ENCODE measurements at regions not wholly inside any gene's neighbourhood (a gene's known extent, or its start where the extent isn't known, plus 50 kb on each side); places are given as distances from the start of the nearest gene placed in this dataset.

DNA sequence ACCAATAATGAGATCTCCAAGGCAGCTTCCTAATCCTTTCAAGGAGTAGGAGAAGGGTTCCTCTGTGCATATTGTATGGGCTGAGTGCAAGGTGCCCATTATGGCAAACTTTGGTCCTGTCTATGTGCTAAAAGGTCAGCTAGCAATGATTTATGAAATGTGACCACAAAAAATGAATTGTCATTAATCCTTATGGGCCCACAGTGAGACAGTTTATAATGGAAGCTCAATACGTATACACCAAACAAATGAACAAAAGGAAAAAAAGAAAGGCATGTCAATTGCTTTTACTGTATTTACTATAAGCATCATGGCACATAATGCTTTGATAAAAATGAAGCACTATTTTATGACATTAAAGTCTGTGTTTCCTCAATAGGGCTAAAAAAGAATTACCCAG lies 54.5 kb downstream of the ELAPOR2 start:
- TF ChIP-seq POLR2A (IDR thresholded peaks at IDR 0.05; ENCODE audit: borderline replicate concordance, extremely low read depth, insufficient read depth, insufficient read length) (no peak), CBX3 (IDR thresholded peaks at IDR 0.05; ENCODE audit: low read depth) (no peak), YY1 (IDR thresholded peaks at IDR 0.05; ENCODE audit: extremely low read depth, insufficient replicate concordance, low read depth, low read length) (no peak), POLR2AphosphoS5 (IDR thresholded peaks at IDR 0.05; ENCODE audit: low read depth, low read length) (no peak), MAX (IDR thresholded peaks at IDR 0.05) (no peak), FOSL1 (IDR thresholded peaks at IDR 0.05; ENCODE audit: low read depth) (no peak)
- TF ChIP-seq, protein P1, sequence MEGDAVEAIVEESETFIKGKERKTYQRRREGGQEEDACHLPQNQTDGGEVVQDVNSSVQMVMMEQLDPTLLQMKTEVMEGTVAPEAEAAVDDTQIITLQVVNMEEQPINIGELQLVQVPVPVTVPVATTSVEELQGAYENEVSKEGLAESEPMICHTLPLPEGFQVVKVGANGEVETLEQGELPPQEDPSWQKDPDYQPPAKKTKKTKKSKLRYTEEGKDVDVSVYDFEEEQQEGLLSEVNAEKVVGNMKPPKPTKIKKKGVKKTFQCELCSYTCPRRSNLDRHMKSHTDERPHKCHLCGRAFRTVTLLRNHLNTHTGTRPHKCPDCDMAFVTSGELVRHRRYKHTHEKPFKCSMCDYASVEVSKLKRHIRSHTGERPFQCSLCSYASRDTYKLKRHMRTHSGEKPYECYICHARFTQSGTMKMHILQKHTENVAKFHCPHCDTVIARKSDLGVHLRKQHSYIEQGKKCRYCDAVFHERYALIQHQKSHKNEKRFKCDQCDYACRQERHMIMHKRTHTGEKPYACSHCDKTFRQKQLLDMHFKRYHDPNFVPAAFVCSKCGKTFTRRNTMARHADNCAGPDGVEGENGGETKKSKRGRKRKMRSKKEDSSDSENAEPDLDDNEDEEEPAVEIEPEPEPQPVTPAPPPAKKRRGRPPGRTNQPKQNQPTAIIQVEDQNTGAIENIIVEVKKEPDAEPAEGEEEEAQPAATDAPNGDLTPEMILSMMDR (IDR thresholded peaks at IDR 0.05 in 2 of 3, conservative IDR thresholded peaks at IDR 0.05 in 1 of 3; ENCODE audit: borderline replicate concordance in 1 of 3, insufficient read depth in 1 of 3, low read depth in 2 of 3, low read length in 2 of 3) = no peak
- TF ChIP-seq, protein P2, sequence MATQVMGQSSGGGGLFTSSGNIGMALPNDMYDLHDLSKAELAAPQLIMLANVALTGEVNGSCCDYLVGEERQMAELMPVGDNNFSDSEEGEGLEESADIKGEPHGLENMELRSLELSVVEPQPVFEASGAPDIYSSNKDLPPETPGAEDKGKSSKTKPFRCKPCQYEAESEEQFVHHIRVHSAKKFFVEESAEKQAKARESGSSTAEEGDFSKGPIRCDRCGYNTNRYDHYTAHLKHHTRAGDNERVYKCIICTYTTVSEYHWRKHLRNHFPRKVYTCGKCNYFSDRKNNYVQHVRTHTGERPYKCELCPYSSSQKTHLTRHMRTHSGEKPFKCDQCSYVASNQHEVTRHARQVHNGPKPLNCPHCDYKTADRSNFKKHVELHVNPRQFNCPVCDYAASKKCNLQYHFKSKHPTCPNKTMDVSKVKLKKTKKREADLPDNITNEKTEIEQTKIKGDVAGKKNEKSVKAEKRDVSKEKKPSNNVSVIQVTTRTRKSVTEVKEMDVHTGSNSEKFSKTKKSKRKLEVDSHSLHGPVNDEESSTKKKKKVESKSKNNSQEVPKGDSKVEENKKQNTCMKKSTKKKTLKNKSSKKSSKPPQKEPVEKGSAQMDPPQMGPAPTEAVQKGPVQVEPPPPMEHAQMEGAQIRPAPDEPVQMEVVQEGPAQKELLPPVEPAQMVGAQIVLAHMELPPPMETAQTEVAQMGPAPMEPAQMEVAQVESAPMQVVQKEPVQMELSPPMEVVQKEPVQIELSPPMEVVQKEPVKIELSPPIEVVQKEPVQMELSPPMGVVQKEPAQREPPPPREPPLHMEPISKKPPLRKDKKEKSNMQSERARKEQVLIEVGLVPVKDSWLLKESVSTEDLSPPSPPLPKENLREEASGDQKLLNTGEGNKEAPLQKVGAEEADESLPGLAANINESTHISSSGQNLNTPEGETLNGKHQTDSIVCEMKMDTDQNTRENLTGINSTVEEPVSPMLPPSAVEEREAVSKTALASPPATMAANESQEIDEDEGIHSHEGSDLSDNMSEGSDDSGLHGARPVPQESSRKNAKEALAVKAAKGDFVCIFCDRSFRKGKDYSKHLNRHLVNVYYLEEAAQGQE (IDR thresholded peaks at IDR 0.05; ENCODE audit: low read depth) = no peak

Measured in HCT116 (cell line).